Spleen (tissue), 7 donors: ENCODE measurements at regions not wholly inside any gene's neighbourhood (a gene's known extent, or its start where the extent isn't known, plus 50 kb on each side); places are given as distances from the start of the nearest gene placed in this dataset.

ENCODE experiments used
- POLR2A ChIP-seq, 3 donors: fragments of 450-650 bp; IDR thresholded peaks; one replicate each; pipeline ENCODE4 v1.5.1; 2017; ENCODE audit warnings: antibody characterized with exemption in 3 of 3, mild to moderate bottlenecking in 1 of 3
- POLR2AphosphoS5 ChIP-seq, 3 donors: sonication (generic); formaldehyde crosslinking; IDR thresholded peaks; one replicate each; pipeline ENCODE4 v1.5.1; 2017; ENCODE audit warnings: antibody characterized with exemption in 3 of 3
- TF ChIP-seq, protein P1 (sequence below), 11 experiments: fragments of 200-600 bp in 7 of 11; fragments of 450-650 bp in 4 of 11; sonication (generic) in 4 of 11; IDR thresholded peaks in 8 of 11; conservative IDR thresholded peaks in 3 of 11; 1 replicate in 7 of 11; 2 replicates in 4 of 11; pipeline versions ENCODE4 v1.4.0 to v1.8.0; 2016 to 2021; ENCODE audit warnings: antibody characterized with exemption in 11 of 11, inconsistent platforms in 4 of 11, mild to moderate bottlenecking in 1 of 11
- donor health status: DM: no; HTN: no; CAD: no; lungs with moderate emphysema.
- donor health status: DM: no; HTN: no; CAD: no.
- donor health status: DM: no; HTN: no; CAD: no.

DNA sequence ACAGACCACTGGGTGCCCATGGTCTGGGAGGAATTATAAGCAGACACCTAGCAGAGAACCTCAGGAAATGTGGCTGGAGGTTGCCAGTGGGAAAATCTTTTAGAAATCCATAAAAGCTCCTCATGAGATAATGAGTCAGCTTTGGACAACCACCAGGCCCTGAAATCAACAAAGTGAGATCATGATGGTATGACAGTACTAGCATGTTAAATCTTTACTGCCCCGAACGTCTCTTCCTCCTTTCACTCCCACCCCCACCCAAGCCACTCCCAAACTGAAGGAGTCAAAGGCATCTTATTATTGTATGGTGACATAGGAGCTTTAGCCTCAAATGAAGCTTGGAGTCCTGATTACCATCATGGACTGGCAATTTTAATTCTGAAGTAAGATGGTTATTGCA is 240.0 kb downstream of the DIO2 start:
- TF ChIP-seq, protein P1, sequence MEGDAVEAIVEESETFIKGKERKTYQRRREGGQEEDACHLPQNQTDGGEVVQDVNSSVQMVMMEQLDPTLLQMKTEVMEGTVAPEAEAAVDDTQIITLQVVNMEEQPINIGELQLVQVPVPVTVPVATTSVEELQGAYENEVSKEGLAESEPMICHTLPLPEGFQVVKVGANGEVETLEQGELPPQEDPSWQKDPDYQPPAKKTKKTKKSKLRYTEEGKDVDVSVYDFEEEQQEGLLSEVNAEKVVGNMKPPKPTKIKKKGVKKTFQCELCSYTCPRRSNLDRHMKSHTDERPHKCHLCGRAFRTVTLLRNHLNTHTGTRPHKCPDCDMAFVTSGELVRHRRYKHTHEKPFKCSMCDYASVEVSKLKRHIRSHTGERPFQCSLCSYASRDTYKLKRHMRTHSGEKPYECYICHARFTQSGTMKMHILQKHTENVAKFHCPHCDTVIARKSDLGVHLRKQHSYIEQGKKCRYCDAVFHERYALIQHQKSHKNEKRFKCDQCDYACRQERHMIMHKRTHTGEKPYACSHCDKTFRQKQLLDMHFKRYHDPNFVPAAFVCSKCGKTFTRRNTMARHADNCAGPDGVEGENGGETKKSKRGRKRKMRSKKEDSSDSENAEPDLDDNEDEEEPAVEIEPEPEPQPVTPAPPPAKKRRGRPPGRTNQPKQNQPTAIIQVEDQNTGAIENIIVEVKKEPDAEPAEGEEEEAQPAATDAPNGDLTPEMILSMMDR (IDR thresholded peaks at IDR 0.05 in 8 of 11, conservative IDR thresholded peaks at IDR 0.05 in 3 of 11), result no peak
- TF ChIP-seq POLR2A (IDR thresholded peaks at IDR 0.05) (no peak), POLR2AphosphoS5 (IDR thresholded peaks at IDR 0.05) (no peak)
